Gastrocnemius medialis (tissue), 4 donors: ENCODE measurements at regions not wholly inside any gene's neighbourhood (a gene's known extent, or its start where the extent isn't known, plus 50 kb on each side); places are given as distances from the start of the nearest gene placed in this dataset.

Experiments used
- ATAC-seq, 2 donors: fragments of 150-250 bp; one replicate each; pipeline ENCODE4 v1.9.1; 2016
- DNase-seq, 2 donors: peaks; one replicate each; pipeline ENCODE4 v3.0.0-alpha.2; 2019
- H3K27ac ChIP-seq, 4 donors: fragments of 200-600 bp; sonication (generic); 1 replicate in 1 of 4; 2 replicates in 3 of 4; pipeline ENCODE4 v1.5.1; 2016 to 2018; ENCODE audit warnings: mild to moderate bottlenecking in 2 of 4, moderate library complexity in 1 of 4
- H3K27me3 ChIP-seq, 3 donors: fragments of 200-600 bp; sonication (generic) in 2 of 3; 1 replicate in 1 of 3; 2 replicates in 2 of 3; pipeline versions ENCODE4 v1.5.1 to v1.6.0; 2016 to 2019; ENCODE audit warnings: mild to moderate bottlenecking in 1 of 3, moderate library complexity in 1 of 3
- H3K36me3 ChIP-seq, 2 donors: fragments of 200-600 bp; sonication (generic) in 1 of 2; one replicate each; pipeline ENCODE4 v1.5.1; 2017 to 2018
- H3K4me1 ChIP-seq, 2 donors: fragments of 200-600 bp; sonication (generic) in 1 of 2; one replicate each; pipeline ENCODE4 v1.5.1; 2016 to 2017; ENCODE audit warnings: mild to moderate bottlenecking in 2 of 2
- H3K4me3 ChIP-seq, 4 donors: fragments of 200-600 bp; sonication (generic) in 3 of 4; 1 replicate in 1 of 4; 2 replicates in 3 of 4; pipeline ENCODE4 v1.5.1; 2016 to 2019; ENCODE audit warnings: mild to moderate bottlenecking in 2 of 4
- H3K9me3 ChIP-seq, 3 donors: fragments of 200-600 bp; sonication (generic) in 2 of 3; 1 replicate in 1 of 3; 2 replicates in 2 of 3; pipeline ENCODE4 v1.5.1; 2016 to 2019
- CTCF ChIP-seq, 5 experiments: fragments of 450-650 bp in 3 of 5; fragments of 200-600 bp in 2 of 5; sonication (generic) in 2 of 5; IDR thresholded peaks in 4 of 5; conservative IDR thresholded peaks in 1 of 5; 1 replicate in 4 of 5; 2 replicates in 1 of 5; pipeline ENCODE4 v1.5.1; 2016 to 2019; ENCODE audit warnings: antibody characterized with exemption in 5 of 5, mild to moderate bottlenecking in 3 of 5, moderate library complexity in 3 of 5
- POLR2A ChIP-seq, 2 donors: fragments of 450-650 bp; IDR thresholded peaks; one replicate each; pipeline ENCODE4 v1.6.1; 2017; ENCODE audit warnings: antibody characterized with exemption in 2 of 2, mild to moderate bottlenecking in 2 of 2, moderate library complexity in 2 of 2
- in situ Hi-C, 4 donors: fragments of 200-750 bp; cut with MboI; loops; one replicate each; pipeline versions ENCODE4 v1.15.0 to v1.8.0; 2017; ENCODE audit warnings: low sequenced_read_pairs in 4 of 4
- intact Hi-C: fragments of 100-400 bp; cut with DNase I; formaldehyde crosslinking; loops from one replicate; pipeline ENCODE4 v1.15.1; 2023; ENCODE audit warnings: low total_unique reads

- no peak for ATAC-seq
- Histone ChIP-seq H3K4me1 (peaks cover 19 to 29% of the 10 kb centered on the region in 2 donors), H3K9me3 (no peaks in the 10 kb centered on the region), H3K27me3 (no peaks in the 10 kb centered on the region), H3K4me3 (no peak overlapping the region), H3K27ac (no peak overlapping the region), H3K36me3 (no peaks in the 10 kb centered on the region)
- DNase-seq, result no peak
- TF ChIP-seq CTCF (IDR thresholded peaks at IDR 0.05 in 4 of 5, conservative IDR thresholded peaks at IDR 0.05 in 1 of 5) (no peak), POLR2A (IDR thresholded peaks at IDR 0.05) (no peak)
- intact Hi-C loops, result no loop called here
- in situ Hi-C loops, result no loop called here
Measured at GRCh38 chr13:50701469-50701868, 142.0 kb downstream of the DLEU7 start.

GRCh38 chr13:50706505-50706904 lies 137.0 kb downstream of the DLEU7 start:
- intact Hi-C loops (no loop called here), in situ Hi-C loops (no loop called here)
- no peaks in the 10 kb centered on the region for H3K27me3 ChIP-seq
- DNase-seq (no peak), ATAC-seq (no peak)
- no peaks in the 10 kb centered on the region for H3K9me3 ChIP-seq
- TF ChIP-seq CTCF (IDR thresholded peaks at IDR 0.05 in 4 of 5, conservative IDR thresholded peaks at IDR 0.05 in 1 of 5) (no peak), POLR2A (IDR thresholded peaks at IDR 0.05) (no peak)
- H3K27ac ChIP-seq, result no peak overlapping the region
- no peaks in the 10 kb centered on the region for H3K36me3 ChIP-seq
- H3K4me3 ChIP-seq, result no peak overlapping the region
- peaks cover 0 to 3% of the 10 kb centered on the region in 2 donors for H3K4me1 ChIP-seq

GRCh38 chr13:50707628-50708027 lies 135.9 kb downstream of the DLEU7 start:
- ATAC-seq (no peak), DNase-seq (no peak)
- Histone ChIP-seq H3K36me3 (no peaks in the 10 kb centered on the region), H3K4me1 (peaks cover 0 to 11% of the 10 kb centered on the region in 2 donors), H3K9me3 (no peaks in the 10 kb centered on the region), H3K4me3 (no peak overlapping the region), H3K27ac (no peak overlapping the region), H3K27me3 (no peaks in the 10 kb centered on the region)
- in situ Hi-C loops (no loop called here), intact Hi-C loops (no loop called here)
- TF ChIP-seq CTCF (IDR thresholded peaks at IDR 0.05 in 4 of 5, conservative IDR thresholded peaks at IDR 0.05 in 1 of 5) (no peak), POLR2A (IDR thresholded peaks at IDR 0.05) (no peak)

- in situ Hi-C loops (no loop called here), intact Hi-C loops (no loop called here)
- Histone ChIP-seq H3K4me1 (peaks cover 0 to 17% of the 10 kb centered on the region in 2 donors), H3K27me3 (no peaks in the 10 kb centered on the region), H3K9me3 (no peaks in the 10 kb centered on the region), H3K36me3 (no peaks in the 10 kb centered on the region), H3K27ac (no peak overlapping the region), H3K4me3 (no peak overlapping the region)
- no peak for TF ChIP-seq POLR2A (IDR thresholded peaks at IDR 0.05)
- no peak for TF ChIP-seq CTCF (IDR thresholded peaks at IDR 0.05 in 4 of 5, conservative IDR thresholded peaks at IDR 0.05 in 1 of 5)
- DNase-seq (no peak), ATAC-seq (no peak)
Measured at GRCh38 chr13:50708461-50708860, 135.0 kb downstream of the DLEU7 start.

- Histone ChIP-seq H3K27ac (no peak overlapping the region), H3K9me3 (no peaks in the 10 kb centered on the region), H3K4me1 (peaks cover 0 to 17% of the 10 kb centered on the region in 2 donors), H3K27me3 (no peaks in the 10 kb centered on the region), H3K4me3 (no peak overlapping the region), H3K36me3 (no peaks in the 10 kb centered on the region)
- ATAC-seq, result no peak
- in situ Hi-C loops, result no loop called here
- DNase-seq, result no peak
- TF ChIP-seq CTCF (IDR thresholded peaks at IDR 0.05 in 4 of 5, conservative IDR thresholded peaks at IDR 0.05 in 1 of 5) (no peak), POLR2A (IDR thresholded peaks at IDR 0.05) (no peak)
- intact Hi-C loops, result no loop called here
Measured at GRCh38 chr13:50709058-50709457, 134.4 kb downstream of the DLEU7 start.
